NCI-H1694 treated with DMSO at 0.1 percent for 48 hours (cell line): ENCODE measurements at regions not wholly inside any gene's neighbourhood (a gene's known extent, or its start where the extent isn't known, plus 50 kb on each side); places are given as distances from the start of the nearest gene placed in this dataset.
"Not testable (repeated sequence)": the region's sequence is repeated elsewhere in the genome, so short reads cannot be mapped to it uniquely, and the experiment has no call there.

Experiments
- DNase-seq: peaks from one replicate; lab custom pipeline; 2025; lab: John Stamatoyannopoulos, UW

- no peak for DNase-seq
Observed at GRCh38 chr2:7428454-7429204, 511.4 kb downstream of the RNF144A start.

- no peak for DNase-seq
Observed at GRCh38 chr2:7429733-7430132, 512.5 kb downstream of the RNF144A start.

- DNase-seq: no peak
Observed at GRCh38 chr2:7430421-7430868, 513.2 kb downstream of the RNF144A start.

GRCh38 chr2:7430869-7431641 lies 513.8 kb downstream of the RNF144A start:
- no peak for DNase-seq

- no peak for DNase-seq
Observed at GRCh38 chr2:7432436-7432835, 515.2 kb downstream of the RNF144A start.

DNA sequence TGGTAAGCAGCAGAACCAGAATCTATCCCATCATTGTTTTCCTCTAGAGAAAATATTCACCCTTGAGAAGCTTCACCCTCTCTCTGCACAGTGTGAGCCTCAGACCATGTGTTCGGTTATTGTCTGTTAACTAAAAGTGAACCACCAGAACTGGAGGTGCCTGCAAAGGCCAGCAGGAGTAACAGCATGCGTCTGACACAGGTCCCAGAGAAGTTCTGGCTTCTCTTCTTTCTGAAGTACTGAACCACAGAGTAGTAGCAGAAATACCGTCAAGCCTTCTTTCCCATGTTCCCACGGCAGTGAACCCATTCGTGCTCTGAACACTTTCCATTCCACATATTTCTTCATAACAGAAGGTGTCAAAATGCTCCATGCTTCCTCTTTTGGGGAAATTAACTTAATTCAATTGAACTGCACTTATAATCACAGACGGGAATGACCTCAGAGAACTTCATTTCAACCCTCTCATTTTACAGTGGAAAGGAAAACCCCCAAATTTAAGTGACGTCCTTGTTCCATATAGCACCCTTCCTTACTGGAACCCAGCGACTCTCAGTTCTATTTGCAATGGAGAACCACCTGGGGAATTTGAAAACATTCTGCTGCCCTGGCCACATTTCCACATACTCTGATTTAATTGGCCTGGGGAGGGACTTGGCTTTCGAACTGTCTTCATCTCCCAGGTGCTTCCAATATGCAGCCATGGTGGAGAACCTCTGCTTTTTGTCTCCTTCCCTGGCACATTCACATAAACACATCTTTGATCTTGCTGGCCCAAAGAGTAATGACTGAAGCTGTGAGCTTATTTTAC lies 519.1 kb downstream of the RNF144A start:
- no peak for DNase-seq

- peak; percentile 66 for DNase-seq
Observed at GRCh38 chr2:7437141-7437540, 519.9 kb downstream of the RNF144A start.

DNA sequence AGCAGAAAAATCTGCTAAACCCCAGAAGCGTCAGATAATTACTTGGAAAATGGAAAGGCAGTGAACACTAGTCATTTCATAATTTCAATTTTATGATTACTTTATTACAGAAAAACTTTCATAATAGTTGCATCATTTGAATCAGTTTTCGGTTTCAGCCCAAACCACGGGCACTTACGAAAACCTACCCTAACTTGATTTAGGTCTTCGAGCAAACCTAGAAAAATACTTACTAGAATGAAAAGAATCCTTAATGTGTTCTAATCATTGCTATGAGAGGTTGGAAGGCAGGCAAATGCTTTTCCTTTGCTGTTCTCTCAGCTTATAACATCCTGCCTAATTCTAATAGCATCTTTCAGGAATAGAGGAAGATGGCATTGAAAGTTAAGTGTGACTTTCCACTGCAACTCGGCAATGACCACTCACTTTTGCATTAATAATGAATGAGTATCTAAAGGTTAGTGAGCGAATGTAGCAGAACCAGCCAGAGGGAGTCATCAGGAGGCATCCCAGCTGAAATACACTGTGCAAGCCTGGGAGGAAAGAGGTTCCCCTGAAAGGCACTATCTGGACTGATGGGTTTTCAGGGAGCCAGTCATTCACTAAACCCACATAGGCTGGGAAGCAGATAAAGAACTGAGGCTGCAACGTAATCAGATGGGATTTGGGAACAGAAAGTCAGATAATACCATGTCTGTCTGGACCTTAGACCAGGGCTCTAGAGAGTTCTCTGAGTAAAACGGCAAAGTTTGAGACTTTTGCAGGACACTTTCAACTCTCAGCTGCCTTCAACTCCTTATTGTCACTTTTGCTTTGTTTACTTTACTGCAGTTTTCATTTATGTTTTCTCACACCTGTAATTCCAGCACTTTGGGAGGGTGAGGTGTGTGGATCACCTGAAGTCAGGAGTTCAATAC lies 520.8 kb downstream of the RNF144A start:
- DNase-seq: no peak

- DNase-seq: no peak
Observed at GRCh38 chr2:7438855-7439254, 521.6 kb downstream of the RNF144A start.

DNA sequence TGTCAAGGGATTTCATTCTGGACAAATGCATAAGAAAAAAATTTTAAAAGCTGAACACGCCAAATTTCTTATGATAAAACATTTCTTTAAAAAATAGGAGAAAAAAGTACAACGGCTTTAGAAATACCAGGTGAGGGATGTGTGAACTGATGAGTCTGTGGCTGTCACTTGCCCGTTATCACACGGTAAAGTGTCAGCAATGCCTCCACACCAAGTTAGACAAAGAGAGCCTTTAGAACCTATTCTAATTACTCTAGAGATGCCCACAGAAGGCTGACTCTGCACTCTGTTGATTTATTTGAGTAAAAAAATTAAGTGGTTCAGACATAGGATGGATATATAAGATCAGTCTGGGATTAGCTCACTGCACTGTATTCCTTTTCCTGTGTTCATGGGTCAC lies 523.8 kb downstream of the RNF144A start:
- DNase-seq: no peak

DNA sequence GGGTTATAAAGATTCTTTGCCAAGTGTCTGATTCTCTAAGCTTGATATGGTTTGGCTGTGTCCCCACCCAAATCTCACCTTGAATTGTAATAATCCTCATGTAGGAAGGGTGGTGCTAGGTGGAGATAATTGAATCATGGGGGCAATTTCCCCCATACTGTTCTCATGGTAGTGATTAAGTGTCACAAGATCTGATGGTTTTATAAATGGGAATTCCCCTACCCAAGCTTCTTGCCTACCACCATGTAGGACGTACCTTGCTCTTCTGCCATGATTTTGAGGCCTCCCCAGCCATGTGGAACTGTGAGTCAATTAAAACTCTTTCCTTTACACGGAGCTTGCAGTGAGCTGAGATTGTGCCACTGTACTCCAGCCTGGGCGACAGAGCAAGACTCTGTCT lies 524.6 kb downstream of the RNF144A start:
- not testable (repeated sequence) for DNase-seq

- no peak for DNase-seq
Observed at GRCh38 chr2:7444626-7445025, 527.4 kb downstream of the RNF144A start.

- DNase-seq: no peak
Observed at GRCh38 chr2:7448578-7449264, 531.5 kb downstream of the RNF144A start.

GRCh38 chr2:7449298-7449697 lies 532.1 kb downstream of the RNF144A start:
- no peak for DNase-seq

DNA sequence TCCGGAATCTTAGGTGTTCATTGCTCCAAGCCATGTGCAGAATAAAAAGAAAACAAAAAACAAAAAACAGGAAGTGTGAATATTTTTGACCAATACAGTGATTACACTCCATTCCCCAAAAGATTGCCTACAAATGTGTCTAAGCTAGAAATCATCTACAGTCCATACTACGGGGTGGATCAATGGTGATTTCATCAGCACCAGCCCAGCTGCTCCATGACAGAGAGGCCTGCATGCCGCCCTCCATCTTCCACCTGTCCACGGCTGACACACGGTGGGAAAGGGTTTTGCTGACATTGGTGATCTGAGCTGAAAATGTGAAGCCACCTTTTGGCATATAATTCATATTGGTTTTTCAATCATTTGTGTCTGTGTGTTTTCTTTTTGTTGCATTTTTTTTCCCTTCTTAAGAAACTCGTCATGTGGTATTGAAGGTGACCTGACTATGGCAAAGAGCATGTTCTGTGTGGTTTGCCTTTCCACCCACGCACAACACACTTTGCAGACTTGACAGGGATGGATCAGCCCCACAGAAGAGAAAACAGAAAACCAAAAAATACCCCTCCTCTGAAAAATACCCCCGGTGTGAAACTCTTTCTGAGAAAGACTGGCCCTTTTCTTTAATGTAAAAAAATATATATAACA lies 533.1 kb downstream of the RNF144A start:
- no peak for DNase-seq

DNA sequence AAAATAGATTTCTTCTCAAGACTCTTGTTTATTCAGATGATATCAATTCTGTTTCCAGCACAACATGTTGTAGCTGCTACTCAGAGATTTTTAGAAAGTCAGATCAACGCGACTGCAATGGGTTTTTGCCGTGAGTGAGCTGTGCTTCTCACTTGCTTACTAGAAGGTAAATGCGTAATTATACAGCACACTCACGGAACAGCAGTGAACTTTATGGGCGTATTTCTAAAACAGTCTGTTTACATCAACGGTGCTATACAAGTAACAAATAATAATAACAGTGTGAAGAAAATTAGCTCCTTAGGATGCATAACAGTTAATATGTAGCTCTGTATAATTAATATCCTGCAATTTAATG lies 533.6 kb downstream of the RNF144A start:
- no peak for DNase-seq

GRCh38 chr2:7452110-7452876 lies 535.1 kb downstream of the RNF144A start:
- DNase-seq: no peak

- no peak for DNase-seq
Observed at GRCh38 chr2:7454592-7454991, 537.4 kb downstream of the RNF144A start.

GRCh38 chr2:7456762-7457161 lies 539.5 kb downstream of the RNF144A start:
- no peak for DNase-seq

GRCh38 chr2:7458066-7458465 lies 540.9 kb downstream of the RNF144A start:
- DNase-seq: no peak
